ENCODE measurements at regions not wholly inside any gene's neighbourhood (a gene's known extent, or its start where the extent isn't known, plus 50 kb on each side); places are given as distances from the start of the nearest gene placed in this dataset.
"Not testable (repeated sequence)": the region's sequence is repeated elsewhere in the genome, so short reads cannot be mapped to it uniquely, and the experiment has no call there.

DNA sequence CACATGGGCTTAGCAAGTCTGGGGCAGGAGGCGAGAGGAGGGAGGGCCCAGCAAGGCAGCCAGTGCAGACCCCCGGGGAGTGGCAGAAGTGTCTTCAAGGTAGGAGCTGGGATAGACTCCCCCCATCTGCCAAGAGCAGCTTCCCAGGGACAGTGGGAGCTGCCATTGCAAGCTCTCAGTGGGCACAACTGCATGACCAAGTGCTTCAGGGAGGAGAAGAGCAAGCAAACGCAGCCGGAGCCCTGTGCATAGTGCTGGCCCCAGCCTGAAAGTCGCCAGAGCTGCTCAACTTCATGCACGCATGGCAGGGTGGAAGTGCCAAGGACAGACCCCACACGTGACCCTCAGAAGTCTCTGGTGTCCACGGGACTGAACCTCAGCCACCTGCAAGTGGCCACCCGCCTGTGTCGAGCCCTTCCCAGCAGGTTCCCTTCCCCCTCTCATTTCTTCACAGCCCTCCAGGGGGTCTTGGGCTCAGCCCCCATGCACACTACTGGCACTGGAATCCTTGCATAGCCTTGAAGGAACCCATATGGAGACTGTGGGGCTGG is 89.4 kb downstream of the PLXNA1 start:
- H3K9me3 ChIP-seq (ENCODE audit: severe bottlenecking) = no peaks in the 10 kb centered on the region
- no peak overlapping the region for H3K27ac ChIP-seq (ENCODE audit: poor library complexity, severe bottlenecking)
- peaks cover 27% of the 10 kb centered on the region for H3K4me1 ChIP-seq (ENCODE audit: insufficient read depth, poor library complexity, severe bottlenecking)
- DNase-seq (ENCODE audit: low spot score) = peak; percentile 45
- TF ChIP-seq, protein P1, sequence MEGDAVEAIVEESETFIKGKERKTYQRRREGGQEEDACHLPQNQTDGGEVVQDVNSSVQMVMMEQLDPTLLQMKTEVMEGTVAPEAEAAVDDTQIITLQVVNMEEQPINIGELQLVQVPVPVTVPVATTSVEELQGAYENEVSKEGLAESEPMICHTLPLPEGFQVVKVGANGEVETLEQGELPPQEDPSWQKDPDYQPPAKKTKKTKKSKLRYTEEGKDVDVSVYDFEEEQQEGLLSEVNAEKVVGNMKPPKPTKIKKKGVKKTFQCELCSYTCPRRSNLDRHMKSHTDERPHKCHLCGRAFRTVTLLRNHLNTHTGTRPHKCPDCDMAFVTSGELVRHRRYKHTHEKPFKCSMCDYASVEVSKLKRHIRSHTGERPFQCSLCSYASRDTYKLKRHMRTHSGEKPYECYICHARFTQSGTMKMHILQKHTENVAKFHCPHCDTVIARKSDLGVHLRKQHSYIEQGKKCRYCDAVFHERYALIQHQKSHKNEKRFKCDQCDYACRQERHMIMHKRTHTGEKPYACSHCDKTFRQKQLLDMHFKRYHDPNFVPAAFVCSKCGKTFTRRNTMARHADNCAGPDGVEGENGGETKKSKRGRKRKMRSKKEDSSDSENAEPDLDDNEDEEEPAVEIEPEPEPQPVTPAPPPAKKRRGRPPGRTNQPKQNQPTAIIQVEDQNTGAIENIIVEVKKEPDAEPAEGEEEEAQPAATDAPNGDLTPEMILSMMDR (IDR thresholded peaks at IDR 0.05; ENCODE audit: poor library complexity, severe bottlenecking) = no peak
- no peak overlapping the region for H3K4me3 ChIP-seq (ENCODE audit: severe bottlenecking)
- no peak for ATAC-seq (ENCODE audit: low read depth)
- no peaks in the 10 kb centered on the region for H3K27me3 ChIP-seq (ENCODE audit: insufficient read depth, poor library complexity, severe bottlenecking)
- no peaks in the 10 kb centered on the region for H3K36me3 ChIP-seq (ENCODE audit: low read depth)

DNA sequence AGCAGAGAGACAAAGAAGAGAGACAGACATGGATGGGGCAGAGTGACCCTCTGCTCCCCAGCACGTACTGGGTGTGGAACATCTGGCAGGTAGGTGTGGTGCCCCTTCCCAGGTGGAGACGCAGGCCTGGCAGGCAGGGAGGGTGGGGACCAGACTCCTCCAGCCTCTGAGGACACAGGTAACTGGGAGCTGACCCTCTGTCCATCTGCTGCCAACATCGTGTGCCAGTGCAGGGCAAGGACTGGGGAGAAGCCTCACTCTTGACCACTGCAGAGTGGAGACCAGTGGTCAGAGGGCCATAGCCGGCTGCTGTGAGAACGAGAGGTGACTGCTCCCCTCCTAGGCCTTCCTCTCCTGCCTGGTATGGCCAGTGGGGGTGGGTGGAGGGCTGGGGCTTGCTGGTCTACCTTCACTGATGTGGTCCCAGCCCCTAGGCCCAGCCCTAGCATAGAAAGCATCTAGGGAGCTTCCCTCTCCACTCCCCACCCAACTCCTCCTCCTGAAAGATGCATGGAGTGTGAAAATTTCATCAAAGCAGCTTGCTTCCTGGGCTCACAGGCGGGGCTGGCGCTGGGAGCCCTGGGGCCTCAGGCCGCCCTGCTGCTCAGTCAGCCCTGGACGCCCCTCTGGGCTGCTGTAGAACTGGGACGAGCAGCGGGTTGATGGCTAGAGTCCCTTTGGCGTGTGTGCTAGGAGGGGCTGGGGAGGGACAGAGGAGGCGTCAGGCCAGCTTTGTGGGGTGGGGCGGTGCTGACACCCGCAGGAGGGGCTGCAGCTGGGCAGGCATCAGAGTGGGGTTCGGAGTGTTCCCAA is 90.3 kb downstream of the PLXNA1 start:
- H3K36me3 ChIP-seq (ENCODE audit: low read depth) = no peaks in the 10 kb centered on the region
- TF ChIP-seq, protein P1 (IDR thresholded peaks at IDR 0.05; ENCODE audit: poor library complexity, severe bottlenecking) = no peak
- no peaks in the 10 kb centered on the region for H3K27me3 ChIP-seq (ENCODE audit: insufficient read depth, poor library complexity, severe bottlenecking)
- no peaks in the 10 kb centered on the region for H3K9me3 ChIP-seq (ENCODE audit: severe bottlenecking)
- H3K27ac ChIP-seq (ENCODE audit: poor library complexity, severe bottlenecking) = peak overlapping the region; percentile 71
- ATAC-seq (ENCODE audit: low read depth) (no peak), DNase-seq (ENCODE audit: low spot score) (peak; percentile 30)
- H3K4me3 ChIP-seq (ENCODE audit: severe bottlenecking) = no peak overlapping the region
- H3K4me1 ChIP-seq (ENCODE audit: insufficient read depth, poor library complexity, severe bottlenecking) = peaks cover 27% of the 10 kb centered on the region

DNA sequence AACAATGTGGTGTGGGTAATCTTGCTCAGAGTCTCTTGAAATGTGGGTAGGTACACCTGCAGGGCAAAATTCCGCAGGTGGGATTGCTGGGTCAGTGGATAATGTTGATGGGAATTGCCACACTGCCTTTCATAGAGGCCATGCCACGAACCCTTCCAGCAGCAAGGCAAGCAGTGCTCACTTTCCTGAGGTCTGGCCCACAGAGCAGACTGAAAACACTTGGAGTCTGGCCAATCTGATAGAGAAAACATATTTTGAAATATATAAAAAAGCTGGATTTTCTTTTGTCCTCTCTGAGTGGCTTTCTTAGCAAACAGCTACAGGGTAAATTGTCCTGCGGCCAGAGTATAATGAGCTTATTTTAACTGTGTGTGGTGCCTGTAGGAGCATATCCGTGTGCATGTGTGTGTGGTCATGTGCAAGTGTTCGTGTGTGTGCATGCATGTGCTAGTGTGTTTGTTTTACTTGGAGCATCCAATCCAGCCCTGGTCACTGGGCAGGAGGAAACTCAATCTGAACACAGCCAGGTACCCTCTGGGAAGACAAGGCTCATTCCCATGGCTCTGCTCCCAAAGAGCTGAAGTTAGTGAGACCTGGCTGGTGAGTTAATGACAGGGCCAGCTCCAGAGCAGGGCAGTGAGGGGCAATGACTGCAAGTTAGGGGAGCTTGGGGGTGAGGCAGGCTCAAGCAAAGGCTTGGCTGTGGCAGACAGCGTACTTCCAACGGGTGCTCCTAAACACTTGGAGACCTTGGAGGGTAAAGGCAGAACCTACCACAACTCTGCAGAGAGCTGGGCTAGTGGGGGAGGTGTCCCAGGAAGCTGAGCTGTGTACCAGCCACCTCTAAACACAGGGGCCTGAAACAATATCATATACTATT is 91.3 kb downstream of the PLXNA1 start:
- H3K4me3 ChIP-seq (ENCODE audit: severe bottlenecking) = no peak overlapping the region
- ATAC-seq (ENCODE audit: low read depth) (peak; percentile 60), DNase-seq (ENCODE audit: low spot score) (peak; percentile 45)
- H3K36me3 ChIP-seq (ENCODE audit: low read depth) = no peaks in the 10 kb centered on the region
- TF ChIP-seq, protein P1 (IDR thresholded peaks at IDR 0.05; ENCODE audit: poor library complexity, severe bottlenecking) = no peak
- no peaks in the 10 kb centered on the region for H3K9me3 ChIP-seq (ENCODE audit: severe bottlenecking)
- H3K4me1 ChIP-seq (ENCODE audit: insufficient read depth, poor library complexity, severe bottlenecking) = peaks cover 27% of the 10 kb centered on the region
- H3K27ac ChIP-seq (ENCODE audit: poor library complexity, severe bottlenecking) = peak overlapping the region; percentile 71
- H3K27me3 ChIP-seq (ENCODE audit: insufficient read depth, poor library complexity, severe bottlenecking) = no peaks in the 10 kb centered on the region

DNA sequence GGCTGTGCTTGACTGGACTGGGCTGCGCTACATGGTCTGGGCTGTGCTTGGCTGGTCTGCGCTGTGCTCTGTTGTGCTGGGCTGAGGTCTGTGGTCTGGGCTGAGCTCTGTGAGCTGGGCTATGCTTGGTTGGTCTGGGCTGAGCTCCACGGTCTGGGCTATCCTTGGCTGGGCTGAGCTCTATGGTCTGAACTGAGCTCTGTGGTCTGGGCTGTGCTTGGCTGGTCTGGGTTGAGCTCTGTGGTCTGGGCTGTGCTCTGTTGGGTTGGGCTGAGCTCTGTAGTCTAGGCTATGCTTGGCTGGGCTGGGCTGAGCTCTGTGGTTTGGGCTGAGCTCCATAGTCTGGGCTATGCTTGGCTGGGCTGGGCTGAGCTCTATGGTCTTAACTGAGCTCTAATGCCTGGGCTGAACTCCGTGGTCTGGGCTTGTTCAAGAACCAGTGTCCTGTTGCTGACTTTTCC is 92.0 kb downstream of the PLXNA1 start:
- H3K9me3 ChIP-seq (ENCODE audit: severe bottlenecking) = no peaks in the 10 kb centered on the region
- peak overlapping the region; percentile 71 for H3K27ac ChIP-seq (ENCODE audit: poor library complexity, severe bottlenecking)
- TF ChIP-seq, protein P1 (IDR thresholded peaks at IDR 0.05; ENCODE audit: poor library complexity, severe bottlenecking) = no peak
- no peak overlapping the region for H3K4me3 ChIP-seq (ENCODE audit: severe bottlenecking)
- DNase-seq (ENCODE audit: low spot score) = peak; percentile 56
- peaks cover 26% of the 10 kb centered on the region for H3K4me1 ChIP-seq (ENCODE audit: insufficient read depth, poor library complexity, severe bottlenecking)
- peak; percentile 54; the same call in 2 of the 3 replicates for ATAC-seq (ENCODE audit: low read depth)
- H3K27me3 ChIP-seq (ENCODE audit: insufficient read depth, poor library complexity, severe bottlenecking) = no peaks in the 10 kb centered on the region
- no peaks in the 10 kb centered on the region for H3K36me3 ChIP-seq (ENCODE audit: low read depth)

DNA sequence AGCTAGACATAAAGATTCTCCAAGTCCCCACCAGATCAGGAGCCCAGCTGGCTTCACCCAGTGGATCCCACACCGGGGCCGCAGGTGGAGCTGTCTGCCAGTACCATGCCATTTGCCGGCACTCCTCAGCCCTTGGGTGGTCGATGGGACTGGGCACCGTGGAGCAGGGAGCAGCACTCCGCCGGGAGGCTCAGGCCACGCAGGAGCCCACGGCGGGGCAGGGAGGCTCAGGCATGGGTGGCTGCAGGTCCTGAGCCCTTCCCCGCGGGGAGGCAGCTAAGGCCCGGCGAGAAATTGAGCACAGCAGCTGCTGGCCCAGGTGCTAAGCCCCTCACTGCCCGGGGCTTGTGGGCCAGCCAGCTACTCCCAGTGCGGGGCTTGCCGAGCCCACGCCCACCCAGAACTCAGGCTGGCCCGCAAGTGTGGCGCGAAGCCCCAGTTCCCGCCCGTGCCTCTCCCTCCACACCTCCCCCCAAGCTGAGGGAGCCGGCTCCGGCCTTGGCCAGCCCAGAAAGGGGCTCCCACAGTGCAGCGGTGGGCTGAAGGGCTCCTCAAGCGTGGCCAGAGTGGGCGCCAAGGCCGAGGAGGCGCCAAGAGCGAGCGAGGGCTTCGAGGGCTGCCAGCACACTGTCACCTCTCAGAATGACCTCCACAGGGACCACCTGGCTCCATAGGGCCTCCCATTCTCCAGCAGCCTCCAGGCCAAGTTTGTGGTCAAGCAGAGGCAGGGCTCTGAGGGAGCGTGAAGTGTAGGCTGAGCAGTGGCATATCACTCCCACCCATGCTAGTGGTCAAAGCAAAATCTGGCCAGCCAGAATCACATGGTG is 93.5 kb downstream of the PLXNA1 start:
- H3K4me3 ChIP-seq (ENCODE audit: severe bottlenecking); ATAC-seq (ENCODE audit: low read depth): not testable (repeated sequence)
- peak; percentile 39 for DNase-seq (ENCODE audit: low spot score)

More for the DNA sequence above, 93.5 kb downstream of the PLXNA1 start:
- H3K4me1 ChIP-seq (ENCODE audit: insufficient read depth, poor library complexity, severe bottlenecking) = peaks cover 21% of the 10 kb centered on the region
- not testable (repeated sequence) for H3K27me3 ChIP-seq (ENCODE audit: insufficient read depth, poor library complexity, severe bottlenecking); H3K36me3 ChIP-seq (ENCODE audit: low read depth); H3K9me3 ChIP-seq (ENCODE audit: severe bottlenecking); H3K27ac ChIP-seq (ENCODE audit: poor library complexity, severe bottlenecking)
